HepG2 (cell line): ENCODE measurements at regions not wholly inside any gene's neighbourhood (a gene's known extent, or its start where the extent isn't known, plus 50 kb on each side); places are given as distances from the start of the nearest gene placed in this dataset.

Experiments
- ATAC-seq: fragments of 200-7000 bp; cut with Tn5 transposase; 3 replicates; pipeline ENCODE4 v1.9.1; 2020; ENCODE audit warnings: mild to moderate bottlenecking, moderate library complexity
- BruUV-seq: library from RNA; stranded (reverse); fragments of 400-500 nt; replicated peaks from 2 replicates; lab custom pipeline; 2021; lab: Mats Ljungman, UMichigan
- CTCF ChIA-PET: fragments of 300-600 bp; formaldehyde crosslinking; extraction: SDS; loops from one replicate; lab custom pipeline; 2021; ENCODE audit warnings: low total read pairs, inconsistent platforms, low intra/inter-chr PET ratio; lab: Yijun Ruan, JAX
- POLR2A ChIA-PET: fragments of 350-600 bp; sonication (Branson Sonifier 250); formaldehyde crosslinking; loops from one replicate; lab custom pipeline; 2020; ENCODE audit warnings: antibody characterized with exemption, inconsistent platforms; lab: Yijun Ruan, JAX
- DNase-seq: peaks from one replicate; pipeline ENCODE4 v3.0.0-alpha.2; 2015; ENCODE audit warnings: low spot score
- FAIRE-seq: peaks from 3 replicates; lab custom pipeline; 2011; peaks lifted over from hg19 to GRCh38; lab: Jason Lieb, UNC
- H2AFZ ChIP-seq: one replicate; pipeline ENCODE4 v1.6.1; 2011; ENCODE audit warnings: low read length, inconsistent platforms
- H3K27ac ChIP-seq: fragments of 300-600 bp; 3 replicates; pipeline ENCODE4 v1.8.0; 2011; ENCODE audit warnings: mixed run types, mild to moderate bottlenecking, mixed read lengths, low read length, inconsistent platforms; ENCODE audit not compliant: insufficient read depth; ENCODE audit errors: extremely low read length
- H3K27me3 ChIP-seq, 2 experiments: fragments of 200-600 bp in 1 of 2; 2 replicates in 1 of 2; 3 replicates in 1 of 2; pipeline versions ENCODE4 v1.6.0 to v1.8.0; 2011; ENCODE audit warnings: low read length in 2 of 2, mild to moderate bottlenecking in 2 of 2, moderate library complexity in 2 of 2, inconsistent platforms in 1 of 2; ENCODE audit not compliant: insufficient read depth in 2 of 2, control insufficient read depth in 1 of 2
- H3K36me3 ChIP-seq, 2 experiments: fragments of 200-600 bp in 1 of 2; replicated peaks in 1 of 2; 2 replicates in 1 of 2; 3 replicates in 1 of 2; pipeline versions ENCODE4 v1.5.1 to v1.8.0; 2011; ENCODE audit warnings: low read length in 2 of 2, inconsistent platforms in 1 of 2; ENCODE audit not compliant: insufficient read depth in 2 of 2, control insufficient read depth in 1 of 2
- H3K4me1 ChIP-seq: 2 replicates; pipeline ENCODE4 v1.5.1; 2012; ENCODE audit warnings: low read length, inconsistent platforms; ENCODE audit not compliant: insufficient read depth
- H3K4me2 ChIP-seq: 2 replicates; pipeline ENCODE4 v1.6.0; 2011; ENCODE audit warnings: low read depth, low read length, inconsistent platforms
- H3K4me3 ChIP-seq, 3 experiments: fragments of 200-600 bp in 1 of 3; sonication (generic), shearing (Covaris generic) in 1 of 3; replicated peaks in 1 of 3; 2 replicates each; pipeline ENCODE4 v1.5.1; 2011 to 2016; ENCODE audit warnings: low read length in 3 of 3, inconsistent platforms in 2 of 3, low read depth in 2 of 3, mild to moderate bottlenecking in 2 of 3, control low read depth in 1 of 3, mixed read lengths in 1 of 3; ENCODE audit not compliant: insufficient read depth in 1 of 3
- H3K79me2 ChIP-seq: one replicate; pipeline ENCODE4 v1.6.1; 2011; ENCODE audit warnings: low read length, inconsistent platforms; ENCODE audit not compliant: insufficient read depth
- H3K9ac ChIP-seq: 2 replicates; pipeline ENCODE4 v1.6.0; 2011; ENCODE audit warnings: mild to moderate bottlenecking, low read depth, low read length, inconsistent platforms; ENCODE audit not compliant: insufficient read depth
- H3K9me3 ChIP-seq: 2 replicates; pipeline ENCODE4 v1.5.1; 2012; ENCODE audit warnings: mild to moderate bottlenecking, low read length
- H4K20me1 ChIP-seq: 2 replicates; pipeline ENCODE4 v1.6.0; 2011; ENCODE audit warnings: inconsistent platforms, mild to moderate bottlenecking, low read length, moderate library complexity; ENCODE audit not compliant: insufficient read depth
- ELF3 ChIP-seq: IDR thresholded peaks from 2 replicates; pipeline ENCODE4 v1.6.1; 2016; ENCODE audit warnings: missing genetic modification reagents, missing compliant biosample characterization
- ETV5 ChIP-seq: IDR thresholded peaks from 2 replicates; pipeline ENCODE4 v1.6.1; 2018; ENCODE audit warnings: missing biosample characterization, missing genetic modification reagents, inconsistent platforms, borderline replicate concordance
- HNF4A ChIP-seq: sonication (generic); formaldehyde crosslinking; IDR thresholded peaks from 2 replicates; pipeline ENCODE4 v1.4.0; 2020; ENCODE audit warnings: missing genetic modification reagents
- MTA1 ChIP-seq: sonication (generic); formaldehyde crosslinking; IDR thresholded peaks from 2 replicates; pipeline ENCODE4 v1.4.0; 2020; ENCODE audit warnings: missing genetic modification reagents, mild to moderate bottlenecking, borderline replicate concordance
- PAWR ChIP-seq: sonication (generic); formaldehyde crosslinking; IDR thresholded peaks from 2 replicates; pipeline ENCODE4 v1.4.0; 2020; ENCODE audit warnings: missing genetic modification reagents, mild to moderate bottlenecking, borderline replicate concordance
- SIX1 ChIP-seq: sonication (generic); formaldehyde crosslinking; IDR thresholded peaks from 2 replicates; pipeline ENCODE4 v1.4.0; 2020; ENCODE audit warnings: missing genetic modification reagents, borderline replicate concordance
- SYNCRIP ChIP-seq: fragments of 200-400 bp; formaldehyde crosslinking; IDR thresholded peaks from 2 replicates; pipeline ENCODE4 v1.6.1; 2018; ENCODE audit warnings: mild to moderate bottlenecking, low read depth, low read length; ENCODE audit not compliant: insufficient read depth
- ZFP36L1 ChIP-seq: sonication (generic); formaldehyde crosslinking; IDR thresholded peaks from 2 replicates; pipeline ENCODE4 v1.8.0; 2022; ENCODE audit warnings: mild to moderate bottlenecking, missing genetic modification reagents, moderate library complexity
- ZNF12 ChIP-seq: sonication (generic); formaldehyde crosslinking; IDR thresholded peaks from 2 replicates; pipeline ENCODE4 v1.5.0; 2020; ENCODE audit warnings: missing genetic modification reagents
- ZNF782 ChIP-seq: sonication (generic); formaldehyde crosslinking; IDR thresholded peaks from 2 replicates; pipeline ENCODE4 v1.4.0; 2020; ENCODE audit warnings: missing genetic modification reagents, mild to moderate bottlenecking, borderline replicate concordance
- WGBS: methylation state at CpG from one replicate; pipeline ENCODE4 v1.1.6; 2017; ENCODE audit warnings: low lambda C conversion rate; 5-methylcytosine and 5-hydroxymethylcytosine counted together
- in situ Hi-C: cut with HindIII; loops from 2 replicates; pipeline ENCODE4 v1.10.0; 2017; ENCODE audit warnings: low pct_unique_long_range_greater_than_20kb; ENCODE audit not compliant: extremely low pct_ligation_motif_present
- intact Hi-C: fragments of 100-400 bp; cut with micrococcal nuclease; formaldehyde crosslinking; loops from one replicate; pipeline ENCODE4 v1.10.0; 2022; ENCODE audit not compliant: unreplicated experiment
- TF ChIP-seq, protein P1 (sequence below): sonication (generic); formaldehyde crosslinking; IDR thresholded peaks from 2 replicates; pipeline ENCODE4 v1.5.1; 2020; ENCODE audit warnings: mild to moderate bottlenecking, missing genetic modification reagents, moderate library complexity
- TF ChIP-seq, protein P2 (sequence below): sonication (generic); formaldehyde crosslinking; conservative IDR thresholded peaks from 2 replicates; pipeline ENCODE4 v1.8.0; 2022; ENCODE audit warnings: missing genetic modification reagents

DNA sequence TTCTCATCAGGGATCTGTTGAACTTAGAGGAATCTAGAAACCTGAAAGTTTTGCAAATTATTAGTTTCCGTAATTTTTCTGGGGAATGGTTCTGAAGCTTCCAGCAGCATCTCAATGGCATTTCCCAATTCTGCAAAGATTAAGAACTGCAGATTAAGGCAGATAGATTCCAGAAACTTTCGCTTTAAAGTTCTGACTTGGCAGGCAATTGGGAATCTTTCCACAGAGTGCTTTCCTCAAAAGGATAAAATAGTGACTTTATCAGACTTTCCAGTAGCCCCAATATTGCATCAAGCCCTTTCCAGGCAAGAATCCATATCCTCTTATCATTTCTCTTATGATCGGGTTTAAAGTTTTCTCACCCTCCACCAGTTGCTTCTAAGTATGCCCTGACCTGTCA, 261.1 kb downstream of the FNDC1 start:
- in situ Hi-C loops = no loop called here
- H4K20me1 ChIP-seq = no peaks in the 10 kb centered on the region
- H3K27ac ChIP-seq = no peak overlapping the region
- H3K4me2 ChIP-seq = no peak overlapping the region
- 24% methylated on average over 3 of the region's 3 CpGs for WGBS
- no peaks in the 10 kb centered on the region for H3K36me3 ChIP-seq
- H2AFZ ChIP-seq = no peak overlapping the region
- H3K79me2 ChIP-seq = no peaks in the 10 kb centered on the region
- H3K9me3 ChIP-seq = peaks cover 35% of the 10 kb centered on the region
- DNase-seq (no peak), ATAC-seq (no peak)
- no peak for TF ChIP-seq SIX1 (CRISPR knock-in tag)
- TF ChIP-seq, protein P1, sequence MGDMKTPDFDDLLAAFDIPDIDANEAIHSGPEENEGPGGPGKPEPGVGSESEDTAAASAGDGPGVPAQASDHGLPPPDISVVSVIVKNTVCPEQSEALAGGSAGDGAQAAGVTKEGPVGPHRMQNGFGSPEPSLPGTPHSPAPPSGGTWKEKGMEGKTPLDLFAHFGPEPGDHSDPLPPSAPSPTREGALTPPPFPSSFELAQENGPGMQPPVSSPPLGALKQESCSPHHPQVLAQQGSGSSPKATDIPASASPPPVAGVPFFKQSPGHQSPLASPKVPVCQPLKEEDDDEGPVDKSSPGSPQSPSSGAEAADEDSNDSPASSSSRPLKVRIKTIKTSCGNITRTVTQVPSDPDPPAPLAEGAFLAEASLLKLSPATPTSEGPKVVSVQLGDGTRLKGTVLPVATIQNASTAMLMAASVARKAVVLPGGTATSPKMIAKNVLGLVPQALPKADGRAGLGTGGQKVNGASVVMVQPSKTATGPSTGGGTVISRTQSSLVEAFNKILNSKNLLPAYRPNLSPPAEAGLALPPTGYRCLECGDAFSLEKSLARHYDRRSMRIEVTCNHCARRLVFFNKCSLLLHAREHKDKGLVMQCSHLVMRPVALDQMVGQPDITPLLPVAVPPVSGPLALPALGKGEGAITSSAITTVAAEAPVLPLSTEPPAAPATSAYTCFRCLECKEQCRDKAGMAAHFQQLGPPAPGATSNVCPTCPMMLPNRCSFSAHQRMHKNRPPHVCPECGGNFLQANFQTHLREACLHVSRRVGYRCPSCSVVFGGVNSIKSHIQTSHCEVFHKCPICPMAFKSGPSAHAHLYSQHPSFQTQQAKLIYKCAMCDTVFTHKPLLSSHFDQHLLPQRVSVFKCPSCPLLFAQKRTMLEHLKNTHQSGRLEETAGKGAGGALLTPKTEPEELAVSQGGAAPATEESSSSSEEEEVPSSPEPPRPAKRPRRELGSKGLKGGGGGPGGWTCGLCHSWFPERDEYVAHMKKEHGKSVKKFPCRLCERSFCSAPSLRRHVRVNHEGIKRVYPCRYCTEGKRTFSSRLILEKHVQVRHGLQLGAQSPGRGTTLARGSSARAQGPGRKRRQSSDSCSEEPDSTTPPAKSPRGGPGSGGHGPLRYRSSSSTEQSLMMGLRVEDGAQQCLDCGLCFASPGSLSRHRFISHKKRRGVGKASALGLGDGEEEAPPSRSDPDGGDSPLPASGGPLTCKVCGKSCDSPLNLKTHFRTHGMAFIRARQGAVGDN (CRISPR knock-in tag) = no peak
- TF ChIP-seq ZNF12 = no peak
- TF ChIP-seq, all 625 proteins: peak for 0
- H3K9ac ChIP-seq = no peak overlapping the region
- ChIA-PET CTCF (no interaction called here), POLR2A (no interaction called here)
- no peak overlapping the region for H3K4me3 ChIP-seq
- FAIRE-seq = no peak
- intact Hi-C loops = no loop called here
- H3K4me1 ChIP-seq = no peaks in the 10 kb centered on the region
- no TSS peak for BruUV-seq
- 0 out of 5 replicates have a peak, but pooled peaks cover 0 to under 1% of the 10 kb centered on the region in 2 experiments for H3K27me3 ChIP-seq

DNA sequence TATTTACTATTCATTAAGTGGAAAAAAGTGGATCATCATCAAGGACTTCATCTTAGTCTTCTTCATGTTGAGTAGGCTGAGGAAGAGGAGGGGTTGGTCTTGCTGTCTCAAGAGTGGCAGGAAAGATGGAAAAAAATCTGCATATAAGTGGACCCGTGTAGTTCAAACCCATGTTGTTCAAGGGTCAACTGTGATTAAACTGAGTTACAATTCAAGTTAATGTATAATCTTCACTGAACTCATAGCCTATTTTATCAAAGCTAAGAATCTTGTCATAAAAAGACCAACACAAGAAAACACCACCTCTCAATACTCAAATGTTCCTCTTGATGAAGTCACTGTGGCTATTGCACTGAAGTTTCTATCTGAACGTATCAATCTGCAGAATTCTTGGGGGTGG, 260.2 kb downstream of the FNDC1 start:
- no peak for ATAC-seq
- Histone ChIP-seq H3K79me2 (no peaks in the 10 kb centered on the region), H2AFZ (no peak overlapping the region), H3K4me1 (no peaks in the 10 kb centered on the region), H4K20me1 (no peaks in the 10 kb centered on the region), H3K4me3 (no peak overlapping the region), H3K27ac (no peak overlapping the region), H3K27me3 (0 out of 5 replicates have a peak, but pooled peaks cover 0 to 5% of the 10 kb centered on the region in 2 experiments), H3K4me2 (no peak overlapping the region), H3K36me3 (no peaks in the 10 kb centered on the region), H3K9me3 (peaks cover 27% of the 10 kb centered on the region), H3K9ac (no peak overlapping the region)
- intact Hi-C loops (no loop called here), in situ Hi-C loops (no loop called here)
- no TSS peak for BruUV-seq
- WGBS = 2% methylated on average over 2 of the region's 2 CpGs
- no peak for FAIRE-seq
- DNase-seq = no peak
- ChIA-PET CTCF (no interaction called here), POLR2A (no interaction called here)
- TF ChIP-seq, protein P2, sequence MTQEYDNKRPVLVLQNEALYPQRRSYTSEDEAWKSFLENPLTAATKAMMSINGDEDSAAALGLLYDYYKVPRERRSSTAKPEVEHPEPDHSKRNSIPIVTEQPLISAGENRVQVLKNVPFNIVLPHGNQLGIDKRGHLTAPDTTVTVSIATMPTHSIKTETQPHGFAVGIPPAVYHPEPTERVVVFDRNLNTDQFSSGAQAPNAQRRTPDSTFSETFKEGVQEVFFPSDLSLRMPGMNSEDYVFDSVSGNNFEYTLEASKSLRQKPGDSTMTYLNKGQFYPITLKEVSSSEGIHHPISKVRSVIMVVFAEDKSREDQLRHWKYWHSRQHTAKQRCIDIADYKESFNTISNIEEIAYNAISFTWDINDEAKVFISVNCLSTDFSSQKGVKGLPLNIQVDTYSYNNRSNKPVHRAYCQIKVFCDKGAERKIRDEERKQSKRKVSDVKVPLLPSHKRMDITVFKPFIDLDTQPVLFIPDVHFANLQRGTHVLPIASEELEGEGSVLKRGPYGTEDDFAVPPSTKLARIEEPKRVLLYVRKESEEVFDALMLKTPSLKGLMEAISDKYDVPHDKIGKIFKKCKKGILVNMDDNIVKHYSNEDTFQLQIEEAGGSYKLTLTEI (CRISPR knock-in tag) = no peak
- TF ChIP-seq PAWR (CRISPR knock-in tag) (no peak), HNF4A (CRISPR knock-in tag) (no peak), ZNF782 (CRISPR knock-in tag) (no peak), ETV5 (no peak), SYNCRIP (no peak), ELF3 (CRISPR knock-in tag) (no peak), ZFP36L1 (CRISPR knock-in tag) (no peak), MTA1 (CRISPR knock-in tag) (no peak)
